GM23338 (cell line): ENCODE measurements at regions not wholly inside any gene's neighbourhood (a gene's known extent, or its start where the extent isn't known, plus 50 kb on each side); places are given as distances from the start of the nearest gene placed in this dataset.
A peak's percentile ranks its signal among the peaks of the same experiment; 100 is the strongest.

ENCODE experiments used
- POLR2AphosphoS5 ChIP-seq: IDR thresholded peaks from 2 replicates; pipeline ENCODE4 v1.6.1; 2016; ENCODE audit warnings: antibody characterized with exemption, low read depth
- TF ChIP-seq, protein P1 (sequence below), 2 experiments: fragments of 200-600 bp in 1 of 2; sonication (generic) in 1 of 2; conservative IDR thresholded peaks; 2 replicates each; pipeline versions ENCODE4 v1.5.1 to v1.6.1; 2016 to 2017; ENCODE audit warnings: antibody characterized with exemption in 2 of 2, low read depth in 2 of 2, mild to moderate bottlenecking in 2 of 2, moderate library complexity in 1 of 2

DNA sequence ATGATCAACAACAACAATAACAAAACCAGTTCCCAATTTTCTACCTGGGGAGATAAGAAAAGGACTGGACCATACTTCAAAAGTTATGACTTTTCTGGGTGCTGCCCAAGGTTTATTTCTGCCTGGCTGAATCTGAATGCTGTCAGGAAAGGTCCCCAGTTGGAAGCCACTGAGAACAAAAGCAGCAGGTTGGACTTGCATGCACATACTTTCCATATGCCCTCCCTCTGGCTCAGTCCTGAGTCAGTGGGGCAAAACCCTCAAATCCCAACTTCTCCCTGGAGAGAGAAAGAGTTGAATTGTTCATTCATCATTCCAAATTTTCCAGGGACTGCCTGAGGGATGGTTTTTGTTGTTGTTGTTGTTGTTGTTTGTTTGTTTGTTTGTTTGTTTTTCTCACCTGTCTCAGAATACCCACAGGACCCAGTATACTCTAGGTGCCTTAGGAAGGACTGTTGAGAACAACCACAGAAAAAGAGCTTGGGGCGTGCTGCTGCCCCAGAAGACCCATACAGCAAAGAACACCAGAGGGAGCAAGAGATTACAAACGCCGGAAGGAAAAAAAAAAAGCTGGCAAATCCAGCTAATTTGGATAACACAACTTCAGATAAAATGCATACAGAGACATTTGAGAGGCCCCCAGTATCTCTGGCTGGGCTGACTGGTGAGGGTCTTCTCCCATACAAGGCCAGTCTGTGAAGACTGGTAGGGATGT is 138.9 kb upstream of the INPP4B start:
- TF ChIP-seq, protein P1, sequence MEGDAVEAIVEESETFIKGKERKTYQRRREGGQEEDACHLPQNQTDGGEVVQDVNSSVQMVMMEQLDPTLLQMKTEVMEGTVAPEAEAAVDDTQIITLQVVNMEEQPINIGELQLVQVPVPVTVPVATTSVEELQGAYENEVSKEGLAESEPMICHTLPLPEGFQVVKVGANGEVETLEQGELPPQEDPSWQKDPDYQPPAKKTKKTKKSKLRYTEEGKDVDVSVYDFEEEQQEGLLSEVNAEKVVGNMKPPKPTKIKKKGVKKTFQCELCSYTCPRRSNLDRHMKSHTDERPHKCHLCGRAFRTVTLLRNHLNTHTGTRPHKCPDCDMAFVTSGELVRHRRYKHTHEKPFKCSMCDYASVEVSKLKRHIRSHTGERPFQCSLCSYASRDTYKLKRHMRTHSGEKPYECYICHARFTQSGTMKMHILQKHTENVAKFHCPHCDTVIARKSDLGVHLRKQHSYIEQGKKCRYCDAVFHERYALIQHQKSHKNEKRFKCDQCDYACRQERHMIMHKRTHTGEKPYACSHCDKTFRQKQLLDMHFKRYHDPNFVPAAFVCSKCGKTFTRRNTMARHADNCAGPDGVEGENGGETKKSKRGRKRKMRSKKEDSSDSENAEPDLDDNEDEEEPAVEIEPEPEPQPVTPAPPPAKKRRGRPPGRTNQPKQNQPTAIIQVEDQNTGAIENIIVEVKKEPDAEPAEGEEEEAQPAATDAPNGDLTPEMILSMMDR (conservative IDR thresholded peaks at IDR 0.05; ENCODE audit: low read depth in 2 of 2) = peak; percentile 69 to 75
- TF ChIP-seq POLR2AphosphoS5 = no peak
